ENCODE measurements at regions not wholly inside any gene's neighbourhood (a gene's known extent, or its start where the extent isn't known, plus 50 kb on each side); places are given as distances from the start of the nearest gene placed in this dataset.

DNA sequence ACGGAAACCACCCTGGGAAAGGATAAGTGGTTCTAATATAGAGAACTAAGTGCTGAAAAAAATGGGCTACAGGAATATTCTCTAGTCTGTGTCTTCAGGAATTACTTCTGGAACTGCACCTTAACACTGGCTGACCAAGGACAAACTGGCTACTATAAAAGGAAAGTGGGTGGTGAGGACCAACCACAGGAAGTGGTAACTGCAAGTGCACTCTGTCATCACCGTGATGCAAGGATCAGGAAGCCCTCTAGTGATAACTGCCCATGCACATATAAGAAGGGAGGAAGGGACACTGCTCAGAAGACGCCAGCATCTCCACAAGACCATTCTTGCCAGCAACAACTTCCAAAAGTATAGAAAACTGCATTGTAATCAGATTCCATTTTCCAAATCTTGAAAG is 424.4 kb upstream of the RGPD4 start:
- TF ChIP-seq, protein P1, sequence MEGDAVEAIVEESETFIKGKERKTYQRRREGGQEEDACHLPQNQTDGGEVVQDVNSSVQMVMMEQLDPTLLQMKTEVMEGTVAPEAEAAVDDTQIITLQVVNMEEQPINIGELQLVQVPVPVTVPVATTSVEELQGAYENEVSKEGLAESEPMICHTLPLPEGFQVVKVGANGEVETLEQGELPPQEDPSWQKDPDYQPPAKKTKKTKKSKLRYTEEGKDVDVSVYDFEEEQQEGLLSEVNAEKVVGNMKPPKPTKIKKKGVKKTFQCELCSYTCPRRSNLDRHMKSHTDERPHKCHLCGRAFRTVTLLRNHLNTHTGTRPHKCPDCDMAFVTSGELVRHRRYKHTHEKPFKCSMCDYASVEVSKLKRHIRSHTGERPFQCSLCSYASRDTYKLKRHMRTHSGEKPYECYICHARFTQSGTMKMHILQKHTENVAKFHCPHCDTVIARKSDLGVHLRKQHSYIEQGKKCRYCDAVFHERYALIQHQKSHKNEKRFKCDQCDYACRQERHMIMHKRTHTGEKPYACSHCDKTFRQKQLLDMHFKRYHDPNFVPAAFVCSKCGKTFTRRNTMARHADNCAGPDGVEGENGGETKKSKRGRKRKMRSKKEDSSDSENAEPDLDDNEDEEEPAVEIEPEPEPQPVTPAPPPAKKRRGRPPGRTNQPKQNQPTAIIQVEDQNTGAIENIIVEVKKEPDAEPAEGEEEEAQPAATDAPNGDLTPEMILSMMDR (IDR thresholded peaks at IDR 0.05): no peak
- TF ChIP-seq POLR2A (IDR thresholded peaks at IDR 0.05): no peak

Data from uterus (tissue), 2 donors.